ENCODE measurements at regions not wholly inside any gene's neighbourhood (a gene's known extent, or its start where the extent isn't known, plus 50 kb on each side); places are given as distances from the start of the nearest gene placed in this dataset.

DNA sequence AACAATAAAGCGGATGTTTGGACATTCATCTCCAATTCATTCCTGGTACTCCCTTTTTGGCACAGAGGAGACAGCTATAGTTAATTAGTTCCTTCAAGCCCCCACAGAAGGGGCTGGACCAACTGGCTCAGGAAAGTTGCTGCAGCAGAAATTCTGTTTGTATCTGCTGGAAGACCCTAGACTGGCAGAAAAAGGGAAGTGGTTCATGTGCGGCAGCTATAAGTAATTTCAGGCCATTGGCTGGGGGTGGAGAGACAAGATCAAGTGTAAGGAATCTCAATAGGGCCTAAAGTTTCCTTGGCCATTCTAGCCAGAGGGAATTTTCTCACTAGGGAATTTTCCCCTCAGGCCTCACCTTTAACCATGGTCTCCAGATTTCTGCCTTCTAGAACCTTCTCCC lies 89.9 kb upstream of the DHX15 start:
- no peak overlapping the region for H3K27ac ChIP-seq
- POLR2A ChIA-PET (ENCODE audit: low non-redundant PET), result no interaction called here
- TF ChIP-seq, protein P1, sequence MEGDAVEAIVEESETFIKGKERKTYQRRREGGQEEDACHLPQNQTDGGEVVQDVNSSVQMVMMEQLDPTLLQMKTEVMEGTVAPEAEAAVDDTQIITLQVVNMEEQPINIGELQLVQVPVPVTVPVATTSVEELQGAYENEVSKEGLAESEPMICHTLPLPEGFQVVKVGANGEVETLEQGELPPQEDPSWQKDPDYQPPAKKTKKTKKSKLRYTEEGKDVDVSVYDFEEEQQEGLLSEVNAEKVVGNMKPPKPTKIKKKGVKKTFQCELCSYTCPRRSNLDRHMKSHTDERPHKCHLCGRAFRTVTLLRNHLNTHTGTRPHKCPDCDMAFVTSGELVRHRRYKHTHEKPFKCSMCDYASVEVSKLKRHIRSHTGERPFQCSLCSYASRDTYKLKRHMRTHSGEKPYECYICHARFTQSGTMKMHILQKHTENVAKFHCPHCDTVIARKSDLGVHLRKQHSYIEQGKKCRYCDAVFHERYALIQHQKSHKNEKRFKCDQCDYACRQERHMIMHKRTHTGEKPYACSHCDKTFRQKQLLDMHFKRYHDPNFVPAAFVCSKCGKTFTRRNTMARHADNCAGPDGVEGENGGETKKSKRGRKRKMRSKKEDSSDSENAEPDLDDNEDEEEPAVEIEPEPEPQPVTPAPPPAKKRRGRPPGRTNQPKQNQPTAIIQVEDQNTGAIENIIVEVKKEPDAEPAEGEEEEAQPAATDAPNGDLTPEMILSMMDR (conservative IDR thresholded peaks at IDR 0.05; ENCODE audit: low read depth), result no peak
- CTCF ChIA-PET, result no interaction called here
- no peak for DNase-seq (ENCODE audit: low spot score)

DNA sequence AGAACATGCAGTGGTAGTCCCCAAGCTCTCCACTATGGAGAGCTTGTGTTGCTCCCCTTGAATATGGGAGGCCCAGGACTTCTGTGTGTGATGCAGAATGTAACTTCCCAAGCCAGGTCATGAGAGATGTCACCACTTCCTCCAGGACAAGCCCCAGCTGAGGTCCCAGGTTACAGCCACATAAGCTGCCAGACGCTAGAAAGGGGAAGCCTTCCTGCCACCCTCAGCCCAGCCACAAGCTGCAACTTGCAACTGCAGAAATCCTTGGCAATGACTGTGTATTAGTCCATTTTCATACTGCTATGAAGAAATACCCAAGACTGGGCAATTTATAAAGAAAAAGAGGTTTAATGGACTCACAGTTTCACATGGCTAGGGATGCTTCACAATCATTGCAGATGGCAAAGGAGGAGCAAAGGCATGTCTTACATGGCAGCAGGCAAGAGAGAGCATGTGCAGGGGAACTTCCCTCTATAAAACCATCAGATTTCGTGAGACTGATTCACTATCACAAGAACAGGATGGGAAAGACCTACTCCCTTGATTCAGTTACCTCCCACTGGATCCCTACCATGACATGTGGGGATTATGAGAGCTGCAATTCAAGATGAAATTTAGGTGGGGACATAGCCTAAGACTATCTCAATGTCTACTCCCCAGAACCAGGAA lies 91.5 kb upstream of the DHX15 start:
- TF ChIP-seq, protein P1 (conservative IDR thresholded peaks at IDR 0.05; ENCODE audit: low read depth), result no peak
- CTCF ChIA-PET, result no interaction called here
- POLR2A ChIA-PET (ENCODE audit: low non-redundant PET), result interaction anchor here (0.6 kb wide), 1 partner anchor 60 kb away, joined by 4 read pairs; no protein-coding TSS in a partner anchor
- DNase-seq (ENCODE audit: low spot score), result no peak
- no peak overlapping the region for H3K27ac ChIP-seq

DNA sequence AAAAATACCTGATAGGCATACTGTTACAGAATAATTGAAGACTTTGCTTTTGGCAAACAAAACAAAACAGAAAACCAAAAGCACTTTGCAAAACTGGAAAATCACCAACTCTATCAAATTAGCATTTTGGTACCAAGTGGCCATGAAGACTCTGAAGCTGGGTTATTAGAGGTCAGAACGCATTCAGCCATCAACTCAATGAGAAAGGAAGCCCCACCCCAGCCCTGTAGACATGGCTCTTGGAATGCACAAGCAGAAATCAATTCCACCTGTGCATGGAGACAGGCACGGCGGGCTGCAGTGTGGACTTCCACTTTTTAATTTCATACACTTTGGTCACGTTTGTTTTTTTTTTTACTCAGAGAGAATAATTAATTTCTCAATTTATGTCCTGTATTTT lies 93.6 kb upstream of the DHX15 start:
- POLR2A ChIA-PET (ENCODE audit: low non-redundant PET), result no interaction called here
- CTCF ChIA-PET, result interaction anchor here (0.6 kb wide), 1 partner anchor 44 kb away, joined by 3 read pairs; no protein-coding TSS in a partner anchor
- DNase-seq (ENCODE audit: low spot score), result no peak
- TF ChIP-seq, protein P1 (conservative IDR thresholded peaks at IDR 0.05; ENCODE audit: low read depth), result no peak
- no peak overlapping the region for H3K27ac ChIP-seq

DNA sequence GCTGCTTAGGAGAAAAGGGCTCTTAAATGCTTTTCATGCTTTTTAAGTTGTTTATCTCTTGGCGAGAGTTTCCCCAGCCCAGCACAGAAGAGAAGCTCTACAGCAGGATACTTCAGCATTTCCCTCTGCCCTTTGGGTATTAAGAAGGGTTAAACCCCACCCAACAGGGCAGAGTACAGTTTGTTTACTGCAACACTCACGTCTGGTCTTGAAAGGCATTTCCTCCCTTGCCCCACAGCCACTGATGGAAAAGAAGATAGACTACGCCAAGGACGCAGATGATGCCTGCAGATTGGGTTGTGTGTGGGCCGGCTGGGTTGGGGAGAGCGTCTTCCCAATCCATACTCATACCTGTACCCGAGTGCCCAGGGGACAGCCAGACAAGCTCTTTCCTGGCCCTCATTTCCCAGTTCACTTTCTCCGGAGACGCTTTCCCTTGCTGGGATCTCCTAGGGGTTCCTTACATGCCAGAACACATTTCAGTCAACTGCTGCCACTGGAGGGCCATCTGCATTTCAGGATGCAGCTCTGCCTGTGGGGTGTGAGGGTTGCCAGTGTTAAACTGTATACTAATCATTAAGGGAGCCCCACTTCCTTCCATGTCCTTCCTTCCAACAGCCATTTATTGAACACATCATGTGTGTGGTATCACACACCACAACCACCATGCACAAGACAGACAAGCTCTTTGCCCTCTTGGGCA lies 96.5 kb upstream of the DHX15 start:
- no peak overlapping the region for H3K27ac ChIP-seq
- no peak for DNase-seq (ENCODE audit: low spot score)
- TF ChIP-seq, protein P1 (conservative IDR thresholded peaks at IDR 0.05; ENCODE audit: low read depth), result no peak
- ChIA-PET CTCF (no interaction called here), POLR2A (ENCODE audit: low non-redundant PET) (no interaction called here)

DNA sequence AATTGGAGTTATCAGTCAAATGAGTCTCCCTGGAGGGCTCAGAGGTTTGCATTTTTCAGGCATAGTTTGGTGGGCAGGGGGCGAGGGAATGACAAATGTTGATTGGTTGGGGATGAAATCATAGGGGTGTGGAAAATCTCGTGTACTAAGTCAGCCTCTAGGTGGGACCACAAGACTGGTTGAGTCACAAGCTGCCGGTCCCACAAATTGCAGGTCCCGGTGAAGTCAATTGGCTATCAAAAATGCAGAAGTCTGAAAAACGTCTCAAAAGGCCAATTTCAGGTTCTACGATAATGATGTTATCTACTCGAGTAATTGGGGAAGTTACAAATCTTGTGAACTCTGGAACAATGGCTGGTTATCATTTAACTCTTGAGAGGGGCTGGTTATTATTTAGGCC lies 98.8 kb upstream of the DHX15 start:
- DNase-seq (ENCODE audit: low spot score), result no peak
- TF ChIP-seq, protein P1 (conservative IDR thresholded peaks at IDR 0.05; ENCODE audit: low read depth), result no peak
- CTCF ChIA-PET, result no interaction called here
- H3K27ac ChIP-seq, result no peak overlapping the region
- POLR2A ChIA-PET (ENCODE audit: low non-redundant PET), result no interaction called here

DNA sequence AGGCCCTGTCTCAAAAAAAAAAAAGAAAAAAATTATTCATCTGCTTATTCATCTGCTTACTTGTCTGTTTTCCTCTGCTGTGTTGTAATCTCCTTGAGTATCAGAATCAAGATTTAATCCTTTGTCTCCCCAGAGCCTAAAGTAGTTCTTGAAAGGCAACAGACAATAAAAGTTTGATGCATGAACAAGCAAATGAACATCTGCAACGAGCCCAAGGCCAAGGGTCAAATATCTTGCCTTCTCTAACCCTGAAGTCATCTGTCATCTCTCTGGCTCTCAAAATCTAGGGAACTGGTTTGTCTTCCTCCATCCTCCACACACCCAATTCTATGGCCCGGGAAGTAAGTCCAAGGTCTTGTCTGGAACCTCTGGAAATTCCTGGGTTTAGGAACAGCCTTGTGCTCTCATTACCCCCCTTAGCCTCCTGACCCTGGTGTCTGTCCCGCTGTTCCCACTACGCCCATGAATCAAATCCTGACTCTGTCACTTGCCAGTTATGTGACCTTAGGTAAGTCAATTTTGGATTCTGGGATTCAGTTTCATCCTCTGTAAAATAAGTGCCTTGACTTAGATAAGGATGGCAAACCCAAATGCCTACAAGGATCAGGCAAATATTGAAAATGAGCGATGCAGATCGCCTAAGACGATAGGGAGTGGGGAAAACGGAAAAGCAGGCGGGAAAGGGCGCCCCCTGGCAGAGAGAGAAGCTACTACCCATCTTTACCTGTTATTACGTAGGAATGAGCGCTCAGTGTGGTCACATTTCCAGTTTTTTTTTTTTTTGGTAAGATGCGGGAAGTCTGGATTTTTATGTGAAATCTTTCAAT lies 102.7 kb upstream of the DHX15 start:
- peak; percentile 13 for DNase-seq (ENCODE audit: low spot score)
- H3K27ac ChIP-seq, result no peak overlapping the region
- TF ChIP-seq, protein P1 (conservative IDR thresholded peaks at IDR 0.05; ENCODE audit: low read depth), result no peak
- ChIA-PET CTCF (interaction anchor here (0.6 to 0.7 kb wide), 2 partner anchors 59 to 170 kb away, joined by 3 to 4 read pairs; no protein-coding TSS in a partner anchor), POLR2A (ENCODE audit: low non-redundant PET) (interaction anchor here (0.6 kb wide), 1 partner anchor 8 kb away, joined by 3 read pairs; no protein-coding TSS in a partner anchor)
